H4 (cell line): ENCODE measurements at regions not wholly inside any gene's neighbourhood (a gene's known extent, or its start where the extent isn't known, plus 50 kb on each side); places are given as distances from the start of the nearest gene placed in this dataset.

Experiments used
- DNase-seq: peaks from one replicate; pipeline ENCODE4 v3.0.0-alpha.2; 2015; ENCODE audit warnings: low spot score

- DNase-seq = no peak
These were observed 52.7 kb upstream of the NEURL1B start for GRCh38 chr5:172588380-172588779.

DNA sequence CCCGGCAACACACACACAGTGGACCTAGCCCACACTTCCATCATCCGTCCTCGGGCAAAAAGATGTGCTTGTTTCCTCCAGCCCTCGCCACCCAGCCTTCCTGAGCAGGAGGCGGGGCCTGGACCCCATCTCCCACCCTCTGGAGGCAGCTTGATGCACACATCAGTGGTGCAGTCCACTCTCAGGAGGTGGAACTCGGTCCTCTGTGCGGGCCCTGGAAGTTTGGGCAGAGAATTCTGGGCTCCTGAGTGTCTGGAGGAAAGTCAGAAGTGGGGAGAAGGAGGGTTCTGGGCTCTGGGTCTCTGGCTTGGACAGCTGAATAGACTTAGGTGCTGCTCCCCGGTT lies 54.0 kb upstream of the NEURL1B start:
- DNase-seq = no peak

DNA sequence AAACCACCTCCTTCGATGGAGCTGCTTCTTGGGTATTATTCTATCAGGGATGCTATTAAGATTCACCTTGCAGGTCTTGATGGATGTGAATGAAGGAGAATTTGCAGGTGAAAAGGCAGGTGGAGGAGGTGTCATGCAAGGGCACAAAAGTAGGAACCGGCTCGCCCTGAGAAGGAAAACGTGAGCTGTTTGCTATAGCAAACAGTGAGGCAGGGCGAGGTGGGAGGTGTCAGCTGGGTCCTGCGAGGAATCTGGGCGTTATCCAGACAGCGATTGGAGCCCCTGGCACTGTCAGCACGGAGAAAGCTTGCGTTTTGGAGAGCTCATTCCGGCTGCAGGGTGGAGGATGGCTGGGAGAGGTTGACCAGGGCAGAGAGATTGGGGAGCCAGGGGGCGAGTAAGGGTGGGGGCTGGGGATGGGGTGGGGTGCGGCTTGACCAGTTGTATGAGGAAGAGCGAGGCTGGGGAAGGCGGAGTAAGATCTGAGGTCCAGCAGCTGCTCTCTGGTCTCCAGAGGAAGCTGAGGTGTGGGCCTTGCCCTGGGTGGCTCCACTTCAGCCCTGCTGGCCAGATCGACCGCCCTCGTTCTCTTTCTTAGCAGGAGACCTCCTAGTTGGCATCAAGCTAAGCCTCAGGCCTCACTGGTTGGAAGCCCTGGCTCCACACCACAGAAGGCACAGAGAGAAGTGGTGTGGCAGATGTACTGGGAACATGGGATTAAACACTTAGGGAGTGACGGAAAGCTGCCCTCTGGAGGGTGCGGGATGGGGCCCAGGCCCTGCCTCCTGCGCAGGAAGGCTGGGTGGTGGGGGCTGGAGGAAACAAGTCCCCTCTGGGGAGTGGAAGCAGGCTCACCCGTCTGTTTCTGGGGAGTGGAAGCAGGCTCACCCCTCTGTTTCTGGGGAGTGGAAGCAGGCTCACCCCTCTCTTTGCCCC lies 54.7 kb upstream of the NEURL1B start:
- DNase-seq = no peak

DNA sequence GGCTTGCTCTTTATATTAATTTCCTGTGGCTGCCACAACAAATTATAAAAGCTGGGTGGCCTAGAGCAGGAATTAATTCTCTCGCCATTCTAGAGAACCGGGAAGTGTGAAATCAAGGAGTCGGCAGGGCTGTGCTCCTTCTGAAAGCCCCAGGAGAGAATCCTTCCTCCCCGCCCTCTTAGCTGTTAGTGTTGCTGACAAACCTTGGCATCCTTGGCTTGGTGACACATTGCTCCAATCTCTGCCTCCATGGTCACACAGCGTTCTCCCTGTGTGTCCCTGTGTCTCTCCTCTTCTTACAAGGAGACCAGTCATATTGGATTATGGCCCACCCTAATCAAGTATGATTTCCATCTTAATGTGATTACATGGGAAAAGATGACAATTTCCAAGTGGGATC lies 55.9 kb upstream of the NEURL1B start:
- no peak for DNase-seq

DNA sequence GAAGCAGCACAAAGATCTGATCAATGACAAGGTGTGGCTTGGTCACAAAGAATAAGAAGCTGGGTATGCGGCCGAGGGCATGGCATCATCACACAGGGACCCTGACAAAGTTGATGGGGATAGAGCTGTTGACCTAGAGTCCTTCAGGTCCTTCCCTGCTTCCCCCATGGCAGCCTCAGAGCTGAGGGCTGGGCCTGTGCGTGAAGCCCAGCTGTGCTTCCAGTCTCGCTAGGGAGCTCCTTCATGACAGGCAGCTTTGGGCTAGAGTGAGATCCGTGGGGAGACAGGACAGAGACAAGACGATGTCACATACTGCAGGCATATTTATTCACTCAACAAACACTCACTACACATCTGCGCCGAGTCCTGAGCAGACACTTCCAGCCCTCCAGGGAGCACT lies 56.4 kb upstream of the NEURL1B start:
- DNase-seq = no peak

DNA sequence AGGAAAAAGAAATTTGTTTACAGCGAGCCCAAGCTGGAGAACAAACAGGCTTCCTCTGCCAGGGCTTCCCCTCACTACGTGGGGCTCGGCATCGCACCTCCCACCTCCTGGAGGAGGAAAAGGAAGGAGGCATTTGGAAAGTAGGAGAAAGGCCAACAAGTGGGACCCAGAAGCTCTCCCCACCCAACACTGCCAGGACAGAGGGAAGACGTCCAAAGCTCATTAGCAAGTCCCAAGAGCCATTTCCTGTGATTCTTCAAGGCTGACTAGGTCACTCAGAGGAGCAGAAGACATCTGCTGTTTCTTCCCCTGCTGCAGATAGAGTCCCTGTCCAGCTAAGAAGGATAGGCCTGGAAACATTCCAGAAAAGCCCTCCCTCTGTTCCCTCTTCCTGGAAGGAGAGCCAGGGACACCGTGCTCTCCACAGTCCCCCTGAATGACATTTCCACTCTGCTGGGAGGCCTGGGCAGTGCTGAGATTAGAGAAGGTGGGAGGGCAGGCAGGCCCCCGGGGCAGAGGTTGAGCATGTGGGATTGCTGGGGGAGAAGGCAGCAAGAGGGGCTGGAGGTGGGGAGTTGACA lies 57.0 kb upstream of the NEURL1B start:
- DNase-seq = no peak

DNA sequence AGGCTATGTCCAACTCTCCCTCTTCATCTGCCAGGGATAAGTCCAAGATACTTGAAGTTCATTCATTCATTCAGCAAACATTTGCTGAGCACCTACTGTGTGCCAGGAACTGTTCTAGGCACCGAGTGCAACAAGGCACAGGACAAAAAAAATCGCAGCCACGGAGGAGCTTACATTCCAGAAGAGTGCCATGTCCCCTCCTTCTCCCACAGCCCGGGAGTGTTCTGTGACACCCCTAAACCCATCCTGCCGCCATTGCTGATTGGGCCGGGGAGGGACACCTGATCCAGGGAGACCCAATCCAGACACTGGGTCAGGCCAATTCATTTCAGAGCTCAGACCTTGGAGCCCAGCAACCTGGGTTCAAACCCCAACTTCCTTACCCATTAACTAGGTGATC lies 58.1 kb upstream of the NEURL1B start:
- DNase-seq = no peak

DNA sequence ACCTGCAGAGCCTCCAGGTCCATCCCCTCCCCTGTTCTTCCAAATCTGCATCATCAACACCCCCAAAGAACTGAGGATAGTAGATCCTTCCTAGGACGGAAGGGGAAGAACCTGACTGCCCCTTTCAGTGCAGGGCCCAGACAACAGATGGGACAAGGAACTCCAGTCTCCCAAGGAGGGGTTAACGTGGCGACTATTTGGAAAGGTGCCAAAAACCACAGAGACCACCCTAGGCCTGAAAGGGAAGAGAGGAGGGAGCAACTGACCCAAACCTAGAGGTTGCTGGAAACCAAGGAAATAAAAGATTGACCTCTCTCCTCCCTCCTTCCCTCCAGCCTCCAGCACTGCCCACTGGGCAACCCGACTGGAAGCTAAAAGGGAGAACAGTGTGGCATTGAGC lies 59.7 kb upstream of the NEURL1B start:
- DNase-seq = no peak

- DNase-seq = no peak
These were observed 61.6 kb upstream of the NEURL1B start for GRCh38 chr5:172579403-172579990.

DNA sequence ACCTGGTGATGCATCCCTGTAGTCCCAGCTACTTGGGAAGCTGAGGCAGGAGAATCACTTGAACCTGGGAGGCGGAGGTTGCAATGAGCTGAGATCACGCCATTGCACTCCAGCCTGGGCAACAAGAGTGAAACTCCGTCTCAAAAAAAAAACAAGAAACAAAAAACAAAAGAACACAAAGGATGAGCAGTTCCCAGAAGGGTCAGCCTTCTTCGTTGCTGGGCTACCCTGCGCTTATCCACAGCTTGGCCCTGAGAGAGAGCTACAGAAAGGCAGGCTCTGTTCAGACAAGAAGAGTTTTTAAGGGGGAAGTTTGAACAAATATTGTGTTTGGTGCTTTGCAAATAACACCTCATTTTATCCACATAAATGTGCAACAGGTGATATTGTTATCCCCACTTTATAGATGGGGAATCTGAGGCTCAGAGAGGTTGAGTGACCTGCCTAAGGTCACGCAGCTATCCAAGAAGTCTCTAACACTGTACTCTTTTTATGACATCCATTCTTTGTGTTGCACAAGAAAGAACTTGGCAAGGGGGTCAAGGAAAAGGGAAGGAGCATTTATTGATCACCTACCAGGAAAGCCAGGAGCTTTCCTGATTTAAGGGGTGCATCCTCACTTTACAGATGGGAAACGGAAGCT lies 63.7 kb upstream of the NEURL1B start:
- DNase-seq = no peak

GRCh38 chr5:172575816-172576545 lies 65.1 kb upstream of the NEURL1B start:
- DNase-seq = no peak

- DNase-seq = no peak
These were observed 65.6 kb upstream of the NEURL1B start for GRCh38 chr5:172575416-172575815.

DNA sequence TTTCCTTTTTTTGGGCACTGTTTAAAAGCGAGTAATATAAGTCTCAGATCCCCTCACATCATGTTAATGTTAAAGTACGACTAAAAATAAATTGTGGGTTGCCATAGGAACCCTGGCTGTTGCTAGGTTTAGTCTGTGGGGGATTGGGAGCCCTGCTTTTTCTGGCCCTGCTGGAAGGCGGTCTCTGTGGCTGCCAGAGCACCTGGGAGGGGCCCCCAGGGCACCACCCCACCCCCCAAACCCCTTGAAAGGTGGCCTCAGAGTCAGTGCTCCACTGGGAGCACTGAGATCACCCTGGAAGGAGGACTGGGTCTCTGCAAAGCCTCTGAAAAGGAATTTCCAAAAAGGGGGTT lies 66.2 kb upstream of the NEURL1B start:
- no peak for DNase-seq

GRCh38 chr5:172573986-172574870 lies 66.8 kb upstream of the NEURL1B start:
- DNase-seq = no peak

- no peak for DNase-seq
These were observed 67.8 kb upstream of the NEURL1B start for GRCh38 chr5:172573120-172573882.

- DNase-seq = no peak
These were observed 68.6 kb upstream of the NEURL1B start for GRCh38 chr5:172572440-172572839.

DNA sequence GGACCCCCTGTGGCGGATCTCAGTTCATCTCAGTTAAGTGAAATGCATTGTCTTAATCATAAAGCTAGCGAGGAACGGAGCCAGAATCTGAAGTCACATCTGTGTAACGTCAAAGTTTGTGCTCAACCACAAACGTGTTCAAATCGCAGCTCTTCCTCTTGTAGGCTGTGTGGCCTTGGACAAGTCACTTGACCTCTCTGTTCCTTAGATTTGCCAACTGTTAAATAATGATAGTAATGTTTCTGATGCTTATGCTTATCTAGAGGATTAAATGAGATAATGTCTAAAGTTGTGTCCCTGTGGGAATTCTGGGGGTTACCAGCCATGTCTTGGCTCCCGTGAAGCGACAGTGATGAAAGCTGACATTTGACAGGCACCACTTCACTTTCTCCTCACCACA lies 69.2 kb upstream of the NEURL1B start:
- DNase-seq = no peak

DNA sequence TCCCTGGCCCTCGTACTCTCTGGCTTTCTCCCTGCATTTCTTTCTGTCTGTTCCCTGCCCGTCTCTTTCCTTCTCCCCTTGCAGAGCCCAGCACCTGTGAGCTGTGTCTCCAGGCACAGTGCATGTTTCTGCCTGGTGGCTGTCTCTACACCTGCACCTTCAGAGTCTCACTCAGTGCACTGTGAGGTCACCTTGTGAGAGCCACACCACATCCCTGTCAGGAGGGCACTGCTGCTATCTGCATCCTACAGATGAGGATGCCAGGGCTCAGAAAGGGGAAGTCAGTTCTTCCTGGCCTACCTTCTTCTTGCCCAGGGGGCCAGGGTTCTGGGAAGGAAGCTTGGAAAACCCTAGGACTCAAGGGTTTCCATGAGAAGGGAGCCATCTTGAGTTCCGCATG lies 69.7 kb upstream of the NEURL1B start:
- DNase-seq = no peak

GRCh38 chr5:172570594-172571334 lies 70.3 kb upstream of the NEURL1B start:
- DNase-seq = no peak
